HG03280 (cell line): ENCODE measurements at regions not wholly inside any gene's neighbourhood (a gene's known extent, or its start where the extent isn't known, plus 50 kb on each side); places are given as distances from the start of the nearest gene placed in this dataset.

Experiments
- ATAC-seq: cut with Tn5 transposase; IDR thresholded peaks from one replicate; pipeline ENCODE4 v1.9.1; 2021; ENCODE audit warnings: mild to moderate bottlenecking, moderate library complexity; ENCODE audit not compliant: unreplicated experiment

- ATAC-seq: no peak
Observed at GRCh38 chr3:154590675-154591384, 160.8 kb upstream of the GPR149 start.

GRCh38 chr3:154588831-154589230 is 158.8 kb upstream of the GPR149 start:
- ATAC-seq: no peak

GRCh38 chr3:154584974-154585373 is 155.0 kb upstream of the GPR149 start:
- no peak for ATAC-seq

- ATAC-seq: no peak
Observed at GRCh38 chr3:154584041-154584440, 154.1 kb upstream of the GPR149 start.

GRCh38 chr3:154583086-154583634 is 153.2 kb upstream of the GPR149 start:
- ATAC-seq: no peak

GRCh38 chr3:154582501-154582900 is 152.5 kb upstream of the GPR149 start:
- ATAC-seq: no peak

- ATAC-seq: no peak
Observed at GRCh38 chr3:154571553-154572226, 141.7 kb upstream of the GPR149 start.

GRCh38 chr3:154568064-154568463 is 138.1 kb upstream of the GPR149 start:
- no peak for ATAC-seq

GRCh38 chr3:154559623-154560022 is 129.6 kb upstream of the GPR149 start:
- ATAC-seq: no peak

- no peak for ATAC-seq
Observed at GRCh38 chr3:154552338-154552737, 122.3 kb upstream of the GPR149 start.

- ATAC-seq: no peak
Observed at GRCh38 chr3:154549391-154549790, 119.4 kb upstream of the GPR149 start.

GRCh38 chr3:154548341-154548740 is 118.4 kb upstream of the GPR149 start:
- ATAC-seq: no peak

- ATAC-seq: no peak
Observed at GRCh38 chr3:154542837-154543236, 112.8 kb upstream of the GPR149 start.

- ATAC-seq: no peak
Observed at GRCh38 chr3:154540950-154541604, 111.1 kb upstream of the GPR149 start.

GRCh38 chr3:154538566-154539360 is 108.8 kb upstream of the GPR149 start:
- ATAC-seq: no peak

GRCh38 chr3:154536751-154537150 is 106.8 kb upstream of the GPR149 start:
- ATAC-seq: no peak

- ATAC-seq: no peak
Observed at GRCh38 chr3:154522036-154522602, 92.1 kb upstream of the GPR149 start.

- ATAC-seq: no peak
Observed at GRCh38 chr3:154517404-154517803, 87.4 kb upstream of the GPR149 start.

- ATAC-seq: no peak
Observed at GRCh38 chr3:154515921-154516320, 85.9 kb upstream of the GPR149 start.

- no peak for ATAC-seq
Observed at GRCh38 chr3:154510780-154511179, 80.8 kb upstream of the GPR149 start.

GRCh38 chr3:154507727-154508126 is 77.7 kb upstream of the GPR149 start:
- no peak for ATAC-seq
